Pancreas (tissue), 10 donors: ENCODE measurements at regions not wholly inside any gene's neighbourhood (a gene's known extent, or its start where the extent isn't known, plus 50 kb on each side); places are given as distances from the start of the nearest gene placed in this dataset.

Experiments used
- ATAC-seq, 4 donors: fragments of 200-7000 bp; cut with Tn5 transposase; one replicate each; pipeline versions ENCODE4 v1.8.0 to v1.9.1; 2020; ENCODE audit warnings: mild to moderate bottlenecking in 4 of 4, moderate library complexity in 4 of 4
- DNase-seq, 6 donors: peaks; one replicate each; pipeline ENCODE4 v3.0.0-alpha.2; 2020
- FAIRE-seq: peaks from 2 replicates; lab custom pipeline; 2012; peaks lifted over from hg19 to GRCh38; lab: Jason Lieb, UNC
- H3K27ac ChIP-seq, 4 donors: fragments of 200-600 bp; sonication (generic); 1 replicate in 3 of 4; 2 replicates in 1 of 4; pipeline versions ENCODE4 v1.5.0 to v1.8.0; 2020
- H3K27me3 ChIP-seq, 4 donors: fragments of 200-600 bp; one replicate each; pipeline ENCODE4 v1.8.0; 2021
- H3K36me3 ChIP-seq, 3 donors: fragments of 200-600 bp; sonication (generic) in 1 of 3; one replicate each; pipeline versions ENCODE4 v1.5.0 to v1.8.0; 2020 to 2021
- H3K4me1 ChIP-seq, 3 donors: fragments of 200-600 bp; one replicate each; pipeline ENCODE4 v1.8.0; 2021
- H3K4me3 ChIP-seq, 4 donors: fragments of 200-600 bp; sonication (generic) in 2 of 4; one replicate each; pipeline versions ENCODE4 v1.5.0 to v1.8.0; 2020 to 2021
- H3K9me3 ChIP-seq, 4 donors: fragments of 200-600 bp; one replicate each; pipeline ENCODE4 v1.8.0; 2021
- CTCF ChIP-seq, 4 donors: fragments of 200-600 bp; sonication (generic) in 3 of 4; IDR thresholded peaks; one replicate each; pipeline versions ENCODE4 v1.5.0 to v1.8.0; 2021; ENCODE audit warnings: antibody characterized with exemption in 4 of 4
- WGBS, 2 donors: extraction: QIAGEN DNeasy Blood & Tissue Kit; methylation state at CpG; one replicate each; pipeline ENCODE4 v1.1.7; 2013; 5-methylcytosine and 5-hydroxymethylcytosine counted together
- intact Hi-C, 3 donors: fragments of 100-400 bp; cut with DNase I; formaldehyde crosslinking; loops; one replicate each; pipeline versions ENCODE4 v1.11.1 to v1.14.2; 2022
- donor health status: healthy with polysubstance abuse.
- donor health status: DM: no; HTN: no; CAD: no; lungs with moderate emphysema.
- donor health status: DM: no; HTN: no; CAD: no.
- donor health status: control.
- donor health status: control.
- donor health status: Bipolar disorder and iron deficiency.
- donor health status: DM: yes; HTN: yes; CAD: no.
- donor health status: DM: no; HTN: no; CAD: no.
- donor health status: DM: no; HTN: no; CAD: no.
- donor health status: DM: yes; HTN: yes; CAD: no.

- no peak overlapping the region for H3K4me3 ChIP-seq
- no peak overlapping the region for H3K27ac ChIP-seq
- H3K9me3 ChIP-seq = no peaks in the 10 kb centered on the region
- no peaks in the 10 kb centered on the region for H3K36me3 ChIP-seq
- FAIRE-seq (no peak), DNase-seq (no peak), ATAC-seq (no peak)
- TF ChIP-seq CTCF (IDR thresholded peaks at IDR 0.05) = no peak
- intact Hi-C loops = no loop called here
- no peaks in the 10 kb centered on the region for H3K27me3 ChIP-seq
- peaks cover 7 to 13% (median 9%) of the 10 kb centered on the region in 3 donors for H3K4me1 ChIP-seq
These were observed 71.1 kb upstream of the LCLAT1 start for GRCh38 chr2:30375915-30376314.

GRCh38 chr2:30379481-30379880 lies 67.6 kb upstream of the LCLAT1 start:
- H3K4me3 ChIP-seq = no peak overlapping the region
- H3K36me3 ChIP-seq = no peaks in the 10 kb centered on the region
- no peak for DNase-seq
- H3K4me1 ChIP-seq = peaks cover 7 to 13% (median 9%) of the 10 kb centered on the region in 3 donors
- no peak overlapping the region for H3K27ac ChIP-seq
- peak; percentile 38 to 83 (median 70) for ATAC-seq
- intact Hi-C loops = no loop called here
- no peaks in the 10 kb centered on the region for H3K27me3 ChIP-seq
- no peaks in the 10 kb centered on the region for H3K9me3 ChIP-seq
- WGBS, 2 donors = 93 to 100% methylated on average over 1 of the region's 1 CpG
- FAIRE-seq = no peak
- TF ChIP-seq CTCF (IDR thresholded peaks at IDR 0.05) = no peak

DNA sequence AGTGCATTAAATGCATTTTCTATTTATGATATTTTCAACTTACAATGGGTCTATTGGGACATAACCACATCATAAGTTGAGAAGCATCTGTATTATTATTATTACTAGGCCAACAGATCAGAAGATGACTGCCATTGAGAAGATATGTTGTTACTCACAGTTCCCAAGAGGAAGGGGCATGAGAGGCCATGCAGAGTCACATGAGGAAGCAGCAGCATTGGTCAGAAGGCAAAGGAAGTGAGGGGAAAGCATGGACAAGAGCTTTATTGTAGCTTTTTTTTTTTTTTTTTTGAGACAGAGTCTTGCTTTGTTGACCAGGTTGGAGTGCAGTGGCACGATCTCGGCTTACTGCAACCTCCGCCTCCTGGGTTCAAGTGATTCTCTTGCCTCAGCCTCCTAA lies 66.2 kb upstream of the LCLAT1 start:
- 91 to 96% methylated on average over 3 of the region's 3 CpGs for WGBS, 2 donors
- H3K27me3 ChIP-seq = no peaks in the 10 kb centered on the region

GRCh38 chr2:30382162-30382783 lies 64.8 kb upstream of the LCLAT1 start:
- Histone ChIP-seq H3K27me3 (no peaks in the 10 kb centered on the region), H3K4me3 (no peak overlapping the region), H3K27ac (no peak overlapping the region), H3K36me3 (no peaks in the 10 kb centered on the region), H3K9me3 (no peaks in the 10 kb centered on the region), H3K4me1 (peaks cover 7 to 13% (median 9%) of the 10 kb centered on the region in 3 donors)
- ATAC-seq (no peak), FAIRE-seq (no peak), DNase-seq (no peak)
- intact Hi-C loops = no loop called here
- TF ChIP-seq CTCF (IDR thresholded peaks at IDR 0.05) = no peak
- WGBS, 2 donors = 90% methylated on average over 4 of the region's 4 CpGs

More for the DNA sequence above, 66.2 kb upstream of the LCLAT1 start:
- Histone ChIP-seq H3K4me1 (peaks cover 7 to 13% (median 9%) of the 10 kb centered on the region in 3 donors), H3K36me3 (no peaks in the 10 kb centered on the region), H3K4me3 (no peak overlapping the region), H3K9me3 (no peaks in the 10 kb centered on the region), H3K27ac (no peak overlapping the region)
- ATAC-seq (no peak), FAIRE-seq (no peak), DNase-seq (no peak)
- intact Hi-C loops = no loop called here
- no peak for TF ChIP-seq CTCF (IDR thresholded peaks at IDR 0.05)

DNA sequence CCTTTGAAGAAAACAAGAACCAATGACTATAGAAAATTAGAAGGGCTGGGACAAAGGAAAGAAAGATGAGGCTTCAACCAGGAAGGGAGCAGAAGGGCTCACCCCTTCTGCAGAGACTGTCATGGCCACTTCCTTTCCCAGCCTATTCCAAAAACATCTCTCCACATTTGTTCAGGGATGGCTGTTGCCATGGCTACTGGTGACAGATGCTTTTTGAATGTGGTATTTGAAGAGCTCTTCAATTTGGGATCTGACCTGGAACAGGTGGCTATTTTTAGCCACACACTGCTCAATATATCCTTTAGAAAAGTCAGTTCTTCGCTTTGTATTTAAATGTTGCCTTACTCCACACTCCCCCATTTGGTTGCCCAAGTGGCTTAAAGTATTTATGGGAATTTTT lies 64.1 kb upstream of the LCLAT1 start:
- H3K27me3 ChIP-seq = no peaks in the 10 kb centered on the region
- peak in 1 of 4 donors; percentile 18 for ATAC-seq
- TF ChIP-seq CTCF (IDR thresholded peaks at IDR 0.05) = no peak
- no peaks in the 10 kb centered on the region for H3K36me3 ChIP-seq
- peaks cover 7 to 13% (median 9%) of the 10 kb centered on the region in 3 donors for H3K4me1 ChIP-seq
- FAIRE-seq = no peak
- DNase-seq = no peak
- intact Hi-C loops = no loop called here
- H3K9me3 ChIP-seq = no peaks in the 10 kb centered on the region
- H3K27ac ChIP-seq = no peak overlapping the region
- 82 to 84% methylated on average over 1 of the region's 1 CpG for WGBS, 2 donors
- H3K4me3 ChIP-seq = no peak overlapping the region
